ENCODE measurements at regions not wholly inside any gene's neighbourhood (a gene's known extent, or its start where the extent isn't known, plus 50 kb on each side); places are given as distances from the start of the nearest gene placed in this dataset.
"Not testable (repeated sequence)": the region's sequence is repeated elsewhere in the genome, so short reads cannot be mapped to it uniquely, and the experiment has no call there.

DNA sequence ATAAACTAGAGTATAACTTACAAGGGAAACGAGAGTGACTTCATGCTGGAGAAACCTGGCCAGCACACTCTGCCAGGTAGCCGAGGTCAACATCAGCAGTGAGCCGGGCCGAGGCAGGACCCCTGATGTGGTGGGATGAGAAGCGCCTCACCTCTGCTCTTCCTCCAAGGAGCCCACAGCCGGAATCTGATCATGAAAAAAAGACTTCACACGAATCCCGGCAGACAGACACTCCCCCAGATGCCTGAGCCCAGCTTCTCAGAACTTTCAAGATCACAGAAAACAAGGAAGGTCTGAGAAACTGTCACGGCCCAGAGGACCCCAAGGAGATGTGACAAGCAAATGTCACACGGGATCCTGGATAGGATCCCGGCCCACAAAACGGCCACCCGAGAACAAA lies 116.9 kb upstream of the FAM20C start:
- TF ChIP-seq, protein P1, sequence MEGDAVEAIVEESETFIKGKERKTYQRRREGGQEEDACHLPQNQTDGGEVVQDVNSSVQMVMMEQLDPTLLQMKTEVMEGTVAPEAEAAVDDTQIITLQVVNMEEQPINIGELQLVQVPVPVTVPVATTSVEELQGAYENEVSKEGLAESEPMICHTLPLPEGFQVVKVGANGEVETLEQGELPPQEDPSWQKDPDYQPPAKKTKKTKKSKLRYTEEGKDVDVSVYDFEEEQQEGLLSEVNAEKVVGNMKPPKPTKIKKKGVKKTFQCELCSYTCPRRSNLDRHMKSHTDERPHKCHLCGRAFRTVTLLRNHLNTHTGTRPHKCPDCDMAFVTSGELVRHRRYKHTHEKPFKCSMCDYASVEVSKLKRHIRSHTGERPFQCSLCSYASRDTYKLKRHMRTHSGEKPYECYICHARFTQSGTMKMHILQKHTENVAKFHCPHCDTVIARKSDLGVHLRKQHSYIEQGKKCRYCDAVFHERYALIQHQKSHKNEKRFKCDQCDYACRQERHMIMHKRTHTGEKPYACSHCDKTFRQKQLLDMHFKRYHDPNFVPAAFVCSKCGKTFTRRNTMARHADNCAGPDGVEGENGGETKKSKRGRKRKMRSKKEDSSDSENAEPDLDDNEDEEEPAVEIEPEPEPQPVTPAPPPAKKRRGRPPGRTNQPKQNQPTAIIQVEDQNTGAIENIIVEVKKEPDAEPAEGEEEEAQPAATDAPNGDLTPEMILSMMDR (conservative IDR thresholded peaks at IDR 0.05 in 1 of 2, IDR thresholded peaks at IDR 0.05 in 1 of 2; ENCODE audit: extremely low read depth in 1 of 2, insufficient read depth in 1 of 2, low read depth in 1 of 2, low read length in 2 of 2), result not testable (repeated sequence)
- not testable (repeated sequence) for TF ChIP-seq EZH2 (IDR thresholded peaks at IDR 0.05; ENCODE audit: borderline replicate concordance, low read length)

Measured in mammary epithelial cell (primary cell).